ENCODE measurements at regions not wholly inside any gene's neighbourhood (a gene's known extent, or its start where the extent isn't known, plus 50 kb on each side); places are given as distances from the start of the nearest gene placed in this dataset.

DNA sequence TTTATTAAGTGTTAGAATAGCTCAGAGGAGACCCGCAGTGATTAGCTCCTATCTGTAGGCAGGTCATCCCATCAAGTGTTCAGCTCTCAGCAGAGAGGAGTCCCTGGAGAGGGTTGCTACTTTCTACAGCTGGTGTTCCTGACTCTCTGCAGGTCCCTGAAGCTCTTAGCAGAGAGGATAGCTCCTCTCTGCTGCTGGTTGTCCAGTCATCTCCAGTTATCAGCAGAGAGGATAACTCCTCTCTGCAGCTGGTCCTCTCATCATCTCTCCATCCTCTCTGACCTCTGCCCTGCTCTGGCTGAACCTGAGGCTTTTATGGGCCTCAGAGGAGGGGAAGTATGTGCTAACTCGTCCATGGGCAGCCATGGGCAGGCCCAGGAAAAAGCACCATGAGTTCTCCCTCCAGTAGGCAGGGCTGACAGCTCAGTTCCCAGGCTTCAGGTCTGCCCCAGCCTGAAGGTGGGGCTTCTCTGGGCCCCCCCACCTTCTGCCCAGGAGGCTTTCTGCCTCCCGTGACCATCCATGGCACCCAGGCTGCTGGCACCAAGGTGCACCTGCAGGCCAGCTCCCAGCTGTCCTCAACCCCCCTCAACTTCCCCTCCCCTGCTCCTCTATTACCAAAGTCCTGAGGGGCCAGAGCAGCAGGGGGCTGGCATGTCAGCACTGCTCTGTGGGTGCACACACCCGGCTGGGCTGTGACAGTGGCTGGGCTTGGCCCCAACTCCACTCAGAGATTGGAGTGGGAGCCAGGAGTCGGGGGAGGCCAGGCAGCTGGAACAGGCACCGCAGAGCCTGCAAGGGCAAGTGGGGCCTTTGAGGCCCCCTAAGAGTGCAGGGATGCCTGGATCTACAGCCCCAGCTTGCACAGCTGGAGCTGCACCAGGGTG, 98.9 kb upstream of the FRMD4B start:
- TF ChIP-seq CTCF (IDR thresholded peaks at IDR 0.05; ENCODE audit: borderline replicate concordance, extremely low read depth, low read length, poor library complexity, severe bottlenecking): no peak
- no peak for TF ChIP-seq EZH2 (IDR thresholded peaks at IDR 0.05; ENCODE audit: borderline replicate concordance, low read depth, low read length, severe bottlenecking)

All from DND-41 (cell line).